ENCODE measurements at regions not wholly inside any gene's neighbourhood (a gene's known extent, or its start where the extent isn't known, plus 50 kb on each side); places are given as distances from the start of the nearest gene placed in this dataset.

DNA sequence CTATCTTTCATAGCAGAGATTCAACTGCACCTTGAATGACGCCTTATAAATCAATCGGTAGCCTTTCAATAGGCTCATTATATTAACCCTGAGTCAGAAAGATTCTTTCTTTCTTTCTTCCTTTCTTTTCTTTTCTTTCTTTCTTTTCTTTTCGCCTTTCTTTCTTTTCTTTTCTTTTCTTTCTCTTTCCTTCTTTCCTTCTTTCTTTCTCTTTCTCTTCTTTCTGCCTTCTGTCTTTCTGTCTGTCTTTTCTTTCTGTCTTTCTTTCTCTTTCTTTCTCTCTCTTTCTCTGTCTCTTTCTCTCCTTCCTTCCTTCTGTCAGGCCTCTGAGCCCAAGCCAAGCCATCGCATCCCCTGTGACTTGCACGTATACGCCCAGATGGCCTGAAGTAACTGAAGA lies 86.0 kb upstream of the CLINT1 start:
- TF ChIP-seq, protein P1, sequence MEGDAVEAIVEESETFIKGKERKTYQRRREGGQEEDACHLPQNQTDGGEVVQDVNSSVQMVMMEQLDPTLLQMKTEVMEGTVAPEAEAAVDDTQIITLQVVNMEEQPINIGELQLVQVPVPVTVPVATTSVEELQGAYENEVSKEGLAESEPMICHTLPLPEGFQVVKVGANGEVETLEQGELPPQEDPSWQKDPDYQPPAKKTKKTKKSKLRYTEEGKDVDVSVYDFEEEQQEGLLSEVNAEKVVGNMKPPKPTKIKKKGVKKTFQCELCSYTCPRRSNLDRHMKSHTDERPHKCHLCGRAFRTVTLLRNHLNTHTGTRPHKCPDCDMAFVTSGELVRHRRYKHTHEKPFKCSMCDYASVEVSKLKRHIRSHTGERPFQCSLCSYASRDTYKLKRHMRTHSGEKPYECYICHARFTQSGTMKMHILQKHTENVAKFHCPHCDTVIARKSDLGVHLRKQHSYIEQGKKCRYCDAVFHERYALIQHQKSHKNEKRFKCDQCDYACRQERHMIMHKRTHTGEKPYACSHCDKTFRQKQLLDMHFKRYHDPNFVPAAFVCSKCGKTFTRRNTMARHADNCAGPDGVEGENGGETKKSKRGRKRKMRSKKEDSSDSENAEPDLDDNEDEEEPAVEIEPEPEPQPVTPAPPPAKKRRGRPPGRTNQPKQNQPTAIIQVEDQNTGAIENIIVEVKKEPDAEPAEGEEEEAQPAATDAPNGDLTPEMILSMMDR (IDR thresholded peaks at IDR 0.05 in 4 of 5, conservative IDR thresholded peaks at IDR 0.05 in 1 of 5), result no peak
- no peak for TF ChIP-seq POLR2A (IDR thresholded peaks at IDR 0.05)

Measured in gastrocnemius medialis (tissue), 4 donors.